AG09309 (cell line): ENCODE measurements at regions not wholly inside any gene's neighbourhood (a gene's known extent, or its start where the extent isn't known, plus 50 kb on each side); places are given as distances from the start of the nearest gene placed in this dataset.
"Not testable (repeated sequence)": the region's sequence is repeated elsewhere in the genome, so short reads cannot be mapped to it uniquely, and the experiment has no call there.

Experiments
- DNase-seq: peaks from one replicate; pipeline ENCODE4 v3.0.0-alpha.2; 2010; ENCODE audit warnings: low read depth
- H3K4me3 ChIP-seq: 2 replicates; pipeline ENCODE4 v1.5.1; 2011; ENCODE audit warnings: mild to moderate bottlenecking, low read depth, low read length, moderate library complexity; ENCODE audit not compliant: control insufficient read depth
- TF ChIP-seq, protein P1 (sequence below): IDR thresholded peaks from 2 replicates; pipeline ENCODE4 v1.5.1; 2011; ENCODE audit warnings: mild to moderate bottlenecking, low read depth, low read length, inconsistent platforms; ENCODE audit not compliant: insufficient read depth, control insufficient read depth; ENCODE audit errors: missing control alignments

DNA sequence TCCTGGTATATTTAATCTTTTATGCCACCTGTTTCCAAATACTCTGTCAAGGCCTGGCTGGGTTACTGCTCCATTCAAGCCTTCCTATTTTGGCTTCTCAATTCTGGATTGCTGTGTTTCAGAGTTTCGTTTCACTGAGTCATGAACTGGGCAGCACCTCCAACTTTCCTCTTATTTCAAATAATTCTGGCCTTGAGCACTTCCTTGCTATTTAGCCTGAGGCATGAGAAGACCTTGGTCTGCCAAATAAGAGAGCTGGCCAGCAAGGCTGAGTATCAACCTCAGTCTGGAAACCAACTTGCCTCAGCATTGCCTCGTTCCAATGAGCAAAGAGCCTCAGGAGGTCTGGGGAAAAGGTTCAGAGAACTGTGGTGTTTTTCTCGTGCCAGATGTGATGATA, 66.6 kb downstream of the TNFAIP3 start:
- H3K4me3 ChIP-seq = no peak overlapping the region
- peak; percentile 97 for DNase-seq
- TF ChIP-seq, protein P1, sequence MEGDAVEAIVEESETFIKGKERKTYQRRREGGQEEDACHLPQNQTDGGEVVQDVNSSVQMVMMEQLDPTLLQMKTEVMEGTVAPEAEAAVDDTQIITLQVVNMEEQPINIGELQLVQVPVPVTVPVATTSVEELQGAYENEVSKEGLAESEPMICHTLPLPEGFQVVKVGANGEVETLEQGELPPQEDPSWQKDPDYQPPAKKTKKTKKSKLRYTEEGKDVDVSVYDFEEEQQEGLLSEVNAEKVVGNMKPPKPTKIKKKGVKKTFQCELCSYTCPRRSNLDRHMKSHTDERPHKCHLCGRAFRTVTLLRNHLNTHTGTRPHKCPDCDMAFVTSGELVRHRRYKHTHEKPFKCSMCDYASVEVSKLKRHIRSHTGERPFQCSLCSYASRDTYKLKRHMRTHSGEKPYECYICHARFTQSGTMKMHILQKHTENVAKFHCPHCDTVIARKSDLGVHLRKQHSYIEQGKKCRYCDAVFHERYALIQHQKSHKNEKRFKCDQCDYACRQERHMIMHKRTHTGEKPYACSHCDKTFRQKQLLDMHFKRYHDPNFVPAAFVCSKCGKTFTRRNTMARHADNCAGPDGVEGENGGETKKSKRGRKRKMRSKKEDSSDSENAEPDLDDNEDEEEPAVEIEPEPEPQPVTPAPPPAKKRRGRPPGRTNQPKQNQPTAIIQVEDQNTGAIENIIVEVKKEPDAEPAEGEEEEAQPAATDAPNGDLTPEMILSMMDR = no peak

DNA sequence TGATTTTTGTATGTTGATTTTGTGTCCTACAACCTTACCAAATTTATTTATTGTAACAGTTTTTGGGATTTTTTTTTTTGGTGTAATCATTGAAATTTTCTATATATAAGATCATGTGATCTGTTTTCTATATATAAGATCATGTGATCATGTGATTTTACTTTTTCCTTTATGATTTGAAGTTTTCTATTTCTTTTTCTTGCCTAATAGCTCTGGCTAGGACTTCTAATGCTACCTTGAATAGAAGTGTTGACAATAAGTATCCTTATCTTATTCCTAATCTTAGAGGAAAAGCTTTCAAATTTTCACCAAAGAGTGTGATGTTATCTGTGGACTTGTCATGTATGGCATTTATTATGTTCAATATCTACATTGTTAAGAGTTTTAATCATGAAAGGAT, 69.7 kb downstream of the TNFAIP3 start:
- no peak for DNase-seq
- H3K4me3 ChIP-seq = no peak overlapping the region
- TF ChIP-seq, protein P1 = no peak

DNA sequence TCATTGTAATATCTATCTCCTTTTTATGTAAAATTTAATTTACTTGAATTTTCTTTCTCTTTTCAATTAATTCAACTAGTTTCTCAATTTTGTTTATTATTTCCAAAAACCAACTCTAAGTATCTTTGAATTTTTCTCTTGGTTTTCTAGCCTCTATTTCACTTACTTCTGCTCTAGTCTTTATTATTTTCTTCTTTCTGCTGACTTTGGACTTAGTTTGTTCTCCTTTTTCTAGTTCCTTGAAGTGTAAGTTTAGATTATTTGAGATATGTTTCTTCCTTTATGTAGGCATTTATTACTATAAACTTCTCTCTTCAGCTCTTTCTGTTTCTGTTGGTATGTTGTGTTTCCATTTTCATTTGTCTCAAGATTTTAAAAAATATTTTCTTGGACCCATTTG, 70.8 kb downstream of the TNFAIP3 start:
- no peak overlapping the region for H3K4me3 ChIP-seq
- TF ChIP-seq, protein P1 = no peak
- DNase-seq = no peak

DNA sequence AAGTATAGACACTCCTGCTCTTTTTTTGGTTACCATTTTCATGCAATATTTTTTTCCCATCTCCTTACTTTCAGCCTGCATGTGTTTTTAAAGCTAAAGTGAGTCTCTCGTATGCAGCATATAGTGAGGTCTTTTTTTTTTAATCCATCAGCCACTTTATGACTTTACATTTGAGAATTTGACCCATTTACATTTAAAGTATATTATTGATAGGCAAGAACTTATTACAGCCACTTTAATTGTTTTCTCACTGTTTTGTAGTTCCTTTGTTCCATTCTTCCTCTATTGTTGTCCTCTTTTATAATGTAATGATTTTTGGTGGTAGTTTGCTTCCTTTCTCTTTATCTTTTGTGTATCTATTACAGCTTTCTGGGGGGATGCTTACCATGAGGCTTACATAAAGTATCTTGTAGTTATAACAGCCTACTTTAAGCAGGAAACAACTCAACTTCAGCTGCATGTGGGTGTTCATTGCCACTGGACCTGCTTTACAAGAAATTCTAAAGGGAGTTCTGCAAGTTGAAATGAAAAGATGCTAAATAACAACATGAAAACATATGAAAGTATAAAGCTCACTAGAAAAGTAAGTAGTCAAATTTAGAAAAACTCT, 71.8 kb downstream of the TNFAIP3 start:
- DNase-seq = no peak
- TF ChIP-seq, protein P1 = no peak

DNA sequence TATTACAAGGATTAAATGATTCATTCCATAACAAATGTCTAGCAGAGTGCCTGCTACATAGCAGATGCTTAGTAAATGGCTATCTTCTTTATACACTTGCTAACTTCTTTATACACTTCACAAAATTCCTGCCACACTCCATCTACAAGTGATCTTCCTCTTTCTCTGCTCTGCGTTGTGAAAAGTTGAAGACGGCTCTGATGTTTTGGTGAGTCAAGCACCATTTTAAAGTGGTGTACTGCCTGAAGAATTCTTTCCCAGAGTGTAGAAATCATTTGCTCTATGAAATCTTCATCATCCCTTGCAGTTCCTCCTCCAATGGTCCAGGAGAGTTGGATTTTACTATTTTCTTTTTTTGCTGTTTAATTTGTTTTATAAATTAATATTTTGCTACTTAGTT, 74.9 kb downstream of the TNFAIP3 start:
- no peak overlapping the region for H3K4me3 ChIP-seq
- TF ChIP-seq, protein P1 = no peak
- no peak for DNase-seq

More for the DNA sequence above, 71.8 kb downstream of the TNFAIP3 start:
- H3K4me3 ChIP-seq = no peak overlapping the region

DNA sequence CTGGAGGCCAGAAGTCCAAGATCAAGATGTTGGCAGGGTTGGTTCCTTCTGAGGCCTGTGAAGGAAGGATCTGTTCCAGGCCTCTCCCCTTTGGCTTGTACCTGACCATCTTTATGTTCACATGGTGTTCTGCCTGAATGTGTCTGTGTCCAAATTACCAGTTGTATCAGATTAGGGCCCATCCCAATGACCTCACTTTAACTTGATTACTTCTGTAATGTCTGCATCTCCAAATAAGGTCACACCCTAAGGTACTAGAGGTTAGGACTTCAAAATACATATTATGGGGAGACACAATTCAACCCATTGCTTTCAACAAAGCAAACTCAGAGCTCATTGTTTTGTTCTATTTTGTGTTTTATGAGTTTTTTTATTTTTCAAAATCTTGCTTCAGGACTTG, 75.7 kb downstream of the TNFAIP3 start:
- DNase-seq = no peak
- no peak overlapping the region for H3K4me3 ChIP-seq
- TF ChIP-seq, protein P1 = no peak

DNA sequence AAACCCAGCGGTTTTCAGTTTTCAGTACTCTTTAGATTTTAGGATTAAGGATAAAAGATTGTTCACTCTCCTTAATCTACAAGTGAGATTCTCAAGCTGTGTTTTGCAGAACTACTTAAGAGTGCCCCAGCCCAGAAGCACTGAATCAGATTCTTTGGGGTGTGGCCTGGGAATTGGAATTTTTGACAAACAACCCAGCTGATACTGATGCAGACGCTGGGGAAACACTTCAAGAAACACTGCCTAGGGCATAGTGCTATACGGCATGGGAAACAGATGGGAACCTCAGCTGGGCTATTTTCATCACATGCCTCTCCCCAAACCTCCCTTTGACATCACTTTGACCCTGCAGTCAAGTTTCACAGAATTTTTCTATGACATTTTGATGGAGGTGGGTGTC, 77.3 kb downstream of the TNFAIP3 start:
- DNase-seq = peak; percentile 35
- not testable (repeated sequence) for H3K4me3 ChIP-seq
